ENCODE measurements at regions not wholly inside any gene's neighbourhood (a gene's known extent, or its start where the extent isn't known, plus 50 kb on each side); places are given as distances from the start of the nearest gene placed in this dataset.

GRCh38 chr6:51077821-51078518, 259.3 kb downstream of the TFAP2B start:
- Mint-ChIP-seq H3K27ac (no peak overlapping the region), H3K9me3 (ENCODE audit: low read depth) (peaks cover 1% of the 10 kb centered on the region), H3K4me3 (ENCODE audit: low read depth) (no peak overlapping the region), H3K27me3 (no peaks in the 10 kb centered on the region), H3K4me1 (ENCODE audit: low read depth) (no peaks in the 10 kb centered on the region), H3K36me3 (ENCODE audit: insufficient read depth) (no peaks in the 10 kb centered on the region)
- DNase-seq (ENCODE audit: low spot score, unreplicated experiment) = no peak
- TF ChIP-seq CTCF (IDR thresholded peaks at IDR 0.05; ENCODE audit: unreplicated experiment) = no peak

DNA sequence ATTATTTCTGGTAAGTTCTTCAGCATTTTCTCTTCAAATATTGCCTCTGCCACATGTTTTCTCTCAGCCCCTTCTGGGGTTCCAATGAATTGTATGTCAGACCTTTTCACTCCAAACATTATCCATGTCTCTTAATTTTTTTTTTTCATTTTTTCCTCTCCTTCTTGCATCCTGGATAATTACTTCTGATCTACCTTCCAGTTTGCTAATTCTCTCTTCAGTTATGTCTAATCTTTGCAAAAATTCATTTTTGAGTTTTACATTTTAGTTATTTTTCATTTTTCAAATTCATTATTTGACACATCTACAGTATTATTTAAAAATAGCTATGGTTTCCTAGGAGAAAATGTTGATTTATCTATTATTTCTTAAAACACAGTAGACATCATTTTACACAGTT, 271.7 kb downstream of the TFAP2B start:
- DNase-seq (ENCODE audit: low spot score, unreplicated experiment) = no peak
- Mint-ChIP-seq H3K27ac (no peak overlapping the region), H3K4me1 (ENCODE audit: low read depth) (peaks cover 6% of the 10 kb centered on the region), H3K27me3 (no peaks in the 10 kb centered on the region), H3K9me3 (ENCODE audit: low read depth) (peaks cover 14% of the 10 kb centered on the region), H3K4me3 (ENCODE audit: low read depth) (no peak overlapping the region), H3K36me3 (ENCODE audit: insufficient read depth) (peaks cover 2% of the 10 kb centered on the region)
- TF ChIP-seq CTCF (IDR thresholded peaks at IDR 0.05; ENCODE audit: unreplicated experiment) = no peak

DNA sequence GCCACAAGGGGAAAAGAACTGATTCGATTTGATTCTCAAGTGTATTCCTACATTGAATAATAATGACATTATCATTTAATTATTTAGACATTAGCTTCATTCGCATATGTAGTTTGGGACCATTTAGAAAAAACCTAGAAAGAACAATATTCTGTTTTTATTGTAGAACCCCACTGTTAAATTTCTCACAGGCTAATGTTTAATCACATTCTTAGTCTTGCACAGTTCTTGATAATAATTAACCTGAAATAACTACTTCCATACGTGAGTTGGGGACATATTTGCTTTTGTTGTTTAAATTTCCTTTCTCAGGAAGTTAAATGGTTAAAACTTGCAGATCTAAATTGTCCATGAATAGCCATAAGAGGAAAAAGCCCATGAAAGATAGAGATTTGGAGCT, 275.2 kb downstream of the TFAP2B start:
- Mint-ChIP-seq H3K27me3 (no peaks in the 10 kb centered on the region), H3K9me3 (ENCODE audit: low read depth) (peaks cover 14% of the 10 kb centered on the region), H3K4me3 (ENCODE audit: low read depth) (no peak overlapping the region), H3K4me1 (ENCODE audit: low read depth) (peaks cover 6% of the 10 kb centered on the region), H3K27ac (peak overlapping the region; percentile 34), H3K36me3 (ENCODE audit: insufficient read depth) (peaks cover 2% of the 10 kb centered on the region)
- DNase-seq (ENCODE audit: low spot score, unreplicated experiment) = no peak
- no peak for TF ChIP-seq CTCF (IDR thresholded peaks at IDR 0.05; ENCODE audit: unreplicated experiment)

GRCh38 chr6:51094271-51094670, 275.6 kb downstream of the TFAP2B start:
- no peak for TF ChIP-seq CTCF (IDR thresholded peaks at IDR 0.05; ENCODE audit: unreplicated experiment)
- Mint-ChIP-seq H3K9me3 (ENCODE audit: low read depth) (peaks cover 14% of the 10 kb centered on the region), H3K4me1 (ENCODE audit: low read depth) (peaks cover 6% of the 10 kb centered on the region), H3K4me3 (ENCODE audit: low read depth) (no peak overlapping the region), H3K27ac (no peak overlapping the region), H3K27me3 (no peaks in the 10 kb centered on the region), H3K36me3 (ENCODE audit: insufficient read depth) (peaks cover 2% of the 10 kb centered on the region)
- DNase-seq (ENCODE audit: low spot score, unreplicated experiment) = no peak

- Mint-ChIP-seq H3K4me1 (ENCODE audit: low read depth) (peaks cover 6% of the 10 kb centered on the region), H3K36me3 (ENCODE audit: insufficient read depth) (no peaks in the 10 kb centered on the region), H3K27ac (no peak overlapping the region), H3K4me3 (ENCODE audit: low read depth) (no peak overlapping the region), H3K27me3 (no peaks in the 10 kb centered on the region), H3K9me3 (ENCODE audit: low read depth) (peaks cover 3% of the 10 kb centered on the region)
- no peak for TF ChIP-seq CTCF (IDR thresholded peaks at IDR 0.05; ENCODE audit: unreplicated experiment)
- DNase-seq (ENCODE audit: low spot score, unreplicated experiment) = no peak
Measured at GRCh38 chr6:51098246-51098645, 279.6 kb downstream of the TFAP2B start.
